GM18951 (cell line): ENCODE measurements at regions not wholly inside any gene's neighbourhood (a gene's known extent, or its start where the extent isn't known, plus 50 kb on each side); places are given as distances from the start of the nearest gene placed in this dataset.

Source experiments
- POLR2A ChIP-seq: IDR thresholded peaks from 4 replicates; pipeline ENCODE4 v1.6.1; 2011; ENCODE audit warnings: mild to moderate bottlenecking; ENCODE audit not compliant: insufficient read length, insufficient read depth; ENCODE audit errors: extremely low read depth
- in situ Hi-C: fragments of 300-500 bp; cut with MboI; formaldehyde crosslinking; loops from one replicate; pipeline ENCODE4 v1.12.0; 2022; ENCODE audit warnings: low sequenced_read_pairs, mixed read lengths, inconsistent platforms; ENCODE audit not compliant: unreplicated experiment

DNA sequence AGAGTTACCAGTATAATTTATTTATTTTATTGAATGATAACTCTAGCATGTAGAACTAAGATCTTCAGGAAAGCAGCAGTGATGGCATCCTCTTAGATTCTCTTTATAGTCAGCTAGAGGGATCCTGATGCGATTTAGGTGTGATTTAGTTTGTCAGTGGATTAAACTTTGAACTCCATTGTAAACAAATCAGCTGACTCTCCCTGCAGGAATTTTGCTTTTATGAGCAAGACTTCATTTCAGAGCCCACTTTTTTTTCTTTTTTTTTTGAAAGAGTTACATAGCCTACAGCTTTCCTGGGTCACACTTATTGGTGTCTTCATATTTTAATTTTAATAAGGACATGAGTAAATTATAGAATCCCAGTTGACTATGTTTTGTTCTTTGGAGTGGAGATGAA lies 93.8 kb upstream of the SEMA6A start:
- no peak for TF ChIP-seq POLR2A
- in situ Hi-C loops, result no loop called here

GRCh38 chr5:116666901-116667300 lies 92.3 kb upstream of the SEMA6A start:
- no peak for TF ChIP-seq POLR2A
- in situ Hi-C loops, result no loop called here

GRCh38 chr5:116664988-116665387 lies 90.4 kb upstream of the SEMA6A start:
- TF ChIP-seq POLR2A, result no peak
- in situ Hi-C loops, result no loop called here

- in situ Hi-C loops, result no loop called here
- TF ChIP-seq POLR2A, result no peak
These were observed 88.5 kb upstream of the SEMA6A start for GRCh38 chr5:116663081-116663480.

GRCh38 chr5:116661419-116661818 lies 86.8 kb upstream of the SEMA6A start:
- TF ChIP-seq POLR2A, result no peak
- in situ Hi-C loops, result no loop called here

- in situ Hi-C loops, result no loop called here
- no peak for TF ChIP-seq POLR2A
These were observed 86.3 kb upstream of the SEMA6A start for GRCh38 chr5:116660929-116661328.

- in situ Hi-C loops, result no loop called here
- TF ChIP-seq POLR2A, result no peak
These were observed 84.2 kb upstream of the SEMA6A start for GRCh38 chr5:116658830-116659229.

DNA sequence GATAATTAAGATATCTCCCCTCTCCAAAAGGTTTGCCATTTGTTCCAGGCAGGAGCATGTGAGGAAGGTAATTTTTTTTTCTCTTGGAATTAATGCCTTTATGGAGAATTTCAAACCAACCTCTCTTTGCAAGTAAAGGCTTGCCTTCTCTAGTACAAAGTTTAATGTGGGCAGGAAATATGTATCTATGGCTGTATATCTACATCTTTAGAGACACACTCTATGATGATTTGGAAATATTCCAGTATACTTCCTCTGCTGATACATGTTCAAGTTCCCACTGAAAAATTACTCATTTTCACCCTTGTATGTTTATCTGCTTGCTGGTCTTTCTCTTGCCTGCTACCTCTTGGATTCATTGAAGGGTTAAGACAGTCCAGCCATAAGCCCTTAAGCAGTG lies 83.5 kb upstream of the SEMA6A start:
- in situ Hi-C loops, result no loop called here
- no peak for TF ChIP-seq POLR2A

- no peak for TF ChIP-seq POLR2A
- in situ Hi-C loops, result no loop called here
These were observed 80.8 kb upstream of the SEMA6A start for GRCh38 chr5:116655431-116655830.

GRCh38 chr5:116654925-116655324 lies 80.3 kb upstream of the SEMA6A start:
- in situ Hi-C loops, result no loop called here
- no peak for TF ChIP-seq POLR2A

DNA sequence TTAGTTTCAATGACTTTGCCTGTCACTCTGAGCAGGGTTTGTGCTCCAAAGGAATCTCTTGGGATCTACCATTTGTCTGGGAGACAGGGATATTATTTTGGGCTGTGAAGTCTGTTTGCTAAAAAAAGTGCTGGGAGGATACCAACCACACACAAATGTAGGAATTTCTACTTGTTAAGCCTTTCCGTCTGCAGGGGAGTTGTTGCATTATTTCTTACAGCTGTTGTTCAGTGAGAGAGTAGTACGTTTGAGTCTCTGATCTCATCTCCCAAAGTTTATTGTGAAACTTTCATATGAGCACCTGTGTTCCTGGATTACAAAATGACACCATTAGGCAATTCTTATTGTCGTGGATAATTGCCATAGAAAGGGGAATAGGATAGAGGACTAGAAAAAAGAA lies 78.3 kb upstream of the SEMA6A start:
- in situ Hi-C loops, result no loop called here
- no peak for TF ChIP-seq POLR2A

- in situ Hi-C loops, result no loop called here
- no peak for TF ChIP-seq POLR2A
These were observed 77.6 kb upstream of the SEMA6A start for GRCh38 chr5:116652196-116652729.

DNA sequence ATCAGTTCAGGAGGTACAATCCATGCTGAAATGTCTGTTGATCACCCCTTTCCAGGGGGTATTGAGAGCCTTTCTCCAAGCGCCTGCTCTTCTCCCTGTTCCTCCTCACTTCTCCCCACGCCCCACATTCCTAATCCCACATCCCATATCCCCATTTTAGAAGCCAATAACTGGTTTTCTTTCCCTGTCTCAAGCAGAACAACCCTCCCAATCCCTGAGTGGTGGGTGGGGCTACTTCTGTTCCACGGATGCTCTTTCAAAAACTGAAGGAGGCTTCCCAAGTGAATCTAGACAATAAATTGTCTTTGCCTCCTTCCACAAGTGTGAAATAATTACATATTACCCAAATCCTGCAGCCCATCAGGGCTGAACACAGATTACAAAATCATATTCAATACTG lies 77.0 kb upstream of the SEMA6A start:
- in situ Hi-C loops, result no loop called here
- no peak for TF ChIP-seq POLR2A

- in situ Hi-C loops, result no loop called here
- TF ChIP-seq POLR2A, result no peak
These were observed 76.3 kb upstream of the SEMA6A start for GRCh38 chr5:116650964-116651363.

GRCh38 chr5:116650544-116650943 lies 75.9 kb upstream of the SEMA6A start:
- in situ Hi-C loops, result no loop called here
- no peak for TF ChIP-seq POLR2A
